ENCODE measurements at regions not wholly inside any gene's neighbourhood (a gene's known extent, or its start where the extent isn't known, plus 50 kb on each side); places are given as distances from the start of the nearest gene placed in this dataset.

DNA sequence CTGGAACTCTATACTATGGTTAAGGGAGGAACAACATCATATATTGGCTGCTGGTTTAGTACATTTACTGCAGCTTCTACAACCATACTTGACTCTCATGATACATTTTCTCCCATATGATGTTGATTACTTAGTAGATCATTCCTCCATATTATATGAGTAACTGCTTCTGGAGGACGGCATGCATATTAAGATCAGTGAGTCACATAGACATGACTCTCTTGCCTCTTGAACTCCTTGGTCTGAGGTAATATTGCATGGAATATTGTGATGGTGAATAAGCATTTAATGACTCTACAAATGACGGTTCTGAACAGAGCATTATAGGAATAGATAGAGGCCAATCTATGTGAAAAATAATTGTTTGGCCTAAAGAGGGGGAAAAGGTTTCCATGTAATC is 418.8 kb upstream of the SPHKAP start:
- no peak for TF ChIP-seq POLR2A (IDR thresholded peaks at IDR 0.05; ENCODE audit: low read length)
- no peak for TF ChIP-seq GATA1 (IDR thresholded peaks at IDR 0.05; ENCODE audit: low read depth, low read length)
